Cardiac fibroblast (primary cell): ENCODE measurements at regions not wholly inside any gene's neighbourhood (a gene's known extent, or its start where the extent isn't known, plus 50 kb on each side); places are given as distances from the start of the nearest gene placed in this dataset.
A peak's percentile ranks its signal among the peaks of the same experiment; 100 is the strongest.

ENCODE experiments used
- DNase-seq, 2 donors: peaks; one replicate each; pipeline versions ENCODE4 v3.0.0 to v3.0.0-alpha.2; 2010; ENCODE audit warnings: low read depth in 2 of 2
- H3K4me3 ChIP-seq, 2 donors: replicated peaks in 1 of 2; 1 replicate in 1 of 2; 2 replicates in 1 of 2; pipeline ENCODE4 v1.5.1; 2011; ENCODE audit warnings: low read depth in 2 of 2, low read length in 2 of 2, mild to moderate bottlenecking in 2 of 2, moderate library complexity in 1 of 2
- TF ChIP-seq, protein P1 (sequence below): IDR thresholded peaks from one replicate; pipeline ENCODE4 v1.5.1; 2011; ENCODE audit warnings: low read depth, mild to moderate bottlenecking, low read length, inconsistent platforms

DNA sequence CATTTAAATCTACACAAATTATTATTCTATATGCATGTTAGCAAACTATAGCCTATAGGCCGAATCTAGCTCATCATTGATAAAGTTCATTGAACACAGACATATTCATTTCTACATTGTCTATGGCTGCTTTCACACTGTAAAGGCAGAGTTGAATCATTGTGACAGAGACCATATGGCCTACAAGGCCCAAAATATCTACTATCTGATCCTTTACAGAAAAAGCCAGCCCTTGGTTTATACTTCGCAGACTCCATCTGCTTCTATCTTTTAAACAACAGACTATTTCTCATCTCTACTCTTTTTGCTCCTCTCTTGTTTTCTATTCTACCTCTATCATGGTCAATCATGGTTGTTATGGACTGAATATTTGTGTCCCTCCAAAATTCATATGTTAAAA, 190.7 kb downstream of the EXOC5 start:
- TF ChIP-seq, protein P1, sequence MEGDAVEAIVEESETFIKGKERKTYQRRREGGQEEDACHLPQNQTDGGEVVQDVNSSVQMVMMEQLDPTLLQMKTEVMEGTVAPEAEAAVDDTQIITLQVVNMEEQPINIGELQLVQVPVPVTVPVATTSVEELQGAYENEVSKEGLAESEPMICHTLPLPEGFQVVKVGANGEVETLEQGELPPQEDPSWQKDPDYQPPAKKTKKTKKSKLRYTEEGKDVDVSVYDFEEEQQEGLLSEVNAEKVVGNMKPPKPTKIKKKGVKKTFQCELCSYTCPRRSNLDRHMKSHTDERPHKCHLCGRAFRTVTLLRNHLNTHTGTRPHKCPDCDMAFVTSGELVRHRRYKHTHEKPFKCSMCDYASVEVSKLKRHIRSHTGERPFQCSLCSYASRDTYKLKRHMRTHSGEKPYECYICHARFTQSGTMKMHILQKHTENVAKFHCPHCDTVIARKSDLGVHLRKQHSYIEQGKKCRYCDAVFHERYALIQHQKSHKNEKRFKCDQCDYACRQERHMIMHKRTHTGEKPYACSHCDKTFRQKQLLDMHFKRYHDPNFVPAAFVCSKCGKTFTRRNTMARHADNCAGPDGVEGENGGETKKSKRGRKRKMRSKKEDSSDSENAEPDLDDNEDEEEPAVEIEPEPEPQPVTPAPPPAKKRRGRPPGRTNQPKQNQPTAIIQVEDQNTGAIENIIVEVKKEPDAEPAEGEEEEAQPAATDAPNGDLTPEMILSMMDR, result no peak
- no peak overlapping the region for H3K4me3 ChIP-seq
- no peak for DNase-seq

DNA sequence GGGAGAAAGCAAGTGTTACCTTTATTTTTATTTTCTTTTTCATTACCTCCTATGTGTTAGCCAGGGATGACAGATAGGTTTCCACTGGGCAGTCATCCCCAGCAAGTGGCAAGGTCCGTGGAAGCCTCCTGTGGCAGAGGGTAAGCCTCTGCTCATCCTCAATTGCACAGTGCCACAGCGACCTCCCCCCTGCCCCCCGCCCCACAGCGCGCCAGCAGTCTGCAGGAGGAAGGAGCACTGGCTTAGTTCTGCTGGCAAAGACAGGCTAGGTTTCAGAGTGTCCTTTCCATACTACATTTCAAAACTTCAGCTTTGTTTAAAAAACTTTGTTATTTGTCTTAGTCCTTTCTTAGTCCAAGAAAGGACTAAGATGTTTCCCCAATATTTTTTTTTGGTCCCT, 194.7 kb downstream of the EXOC5 start:
- TF ChIP-seq, protein P1, result no peak

DNA sequence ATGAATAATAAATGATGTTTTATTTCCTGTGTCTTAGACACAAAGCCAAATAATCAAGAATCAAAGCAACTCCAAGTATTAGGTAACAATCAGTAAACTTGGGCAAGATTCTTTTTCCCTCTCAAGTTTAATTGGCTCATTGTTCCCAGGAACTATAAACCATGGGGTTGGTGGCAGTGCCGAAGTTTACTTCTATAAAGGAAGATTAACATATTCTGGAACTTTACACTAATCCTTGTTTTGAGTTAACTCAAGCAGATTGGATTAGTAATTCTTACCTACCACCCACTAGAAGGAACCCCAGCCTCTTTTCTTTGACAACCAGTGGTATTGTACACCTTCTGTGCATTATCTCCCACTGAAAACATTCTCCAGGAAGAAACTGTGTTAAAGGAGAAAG, 197.1 kb downstream of the EXOC5 start:
- DNase-seq, result no peak
- TF ChIP-seq, protein P1, result no peak
- no peak overlapping the region for H3K4me3 ChIP-seq

More for the DNA sequence above, 194.7 kb downstream of the EXOC5 start:
- H3K4me3 ChIP-seq, result no peak overlapping the region
- no peak for DNase-seq

DNA sequence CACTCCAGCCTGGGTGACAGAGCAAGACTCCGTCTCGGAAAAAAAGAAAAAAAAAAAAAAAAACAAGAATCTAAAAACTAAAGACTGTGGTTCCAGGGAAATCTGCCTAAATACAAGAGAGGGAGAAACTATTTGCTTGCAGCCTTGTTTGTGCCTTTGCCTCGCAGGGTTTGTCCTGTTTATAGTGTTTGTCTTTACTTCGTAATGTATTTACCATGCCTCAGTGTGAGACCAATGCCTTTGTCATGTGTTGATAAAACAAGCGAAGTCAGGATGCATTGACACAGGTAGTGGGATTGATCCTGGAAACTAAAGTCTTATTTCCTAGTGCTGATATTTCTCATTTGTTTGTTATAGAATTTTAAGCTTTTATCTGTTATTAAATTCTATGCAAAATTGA, 199.0 kb downstream of the EXOC5 start:
- DNase-seq, result no peak
- H3K4me3 ChIP-seq, result no peak overlapping the region
- TF ChIP-seq, protein P1, result no peak

DNA sequence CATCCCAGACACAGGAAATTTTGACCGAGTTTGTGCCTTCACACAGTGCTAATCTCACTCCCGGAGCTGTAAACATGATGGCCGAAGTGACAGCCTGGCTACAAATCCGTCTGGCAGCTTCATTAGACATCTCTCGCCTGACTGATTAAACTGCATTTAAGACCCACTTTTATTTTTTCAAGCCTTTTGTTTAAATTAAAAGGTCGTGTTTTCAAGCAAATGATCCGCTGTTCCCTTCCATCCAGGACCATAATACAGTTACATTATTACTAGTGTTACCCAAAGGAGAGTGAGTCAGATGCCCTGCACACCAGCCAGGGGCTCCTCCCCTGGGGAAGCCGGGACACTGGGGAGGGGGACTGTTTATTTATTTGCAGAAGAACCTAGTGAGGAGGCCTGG, 200.2 kb downstream of the EXOC5 start:
- DNase-seq, result no peak
- no peak overlapping the region for H3K4me3 ChIP-seq
- TF ChIP-seq, protein P1, result no peak

DNA sequence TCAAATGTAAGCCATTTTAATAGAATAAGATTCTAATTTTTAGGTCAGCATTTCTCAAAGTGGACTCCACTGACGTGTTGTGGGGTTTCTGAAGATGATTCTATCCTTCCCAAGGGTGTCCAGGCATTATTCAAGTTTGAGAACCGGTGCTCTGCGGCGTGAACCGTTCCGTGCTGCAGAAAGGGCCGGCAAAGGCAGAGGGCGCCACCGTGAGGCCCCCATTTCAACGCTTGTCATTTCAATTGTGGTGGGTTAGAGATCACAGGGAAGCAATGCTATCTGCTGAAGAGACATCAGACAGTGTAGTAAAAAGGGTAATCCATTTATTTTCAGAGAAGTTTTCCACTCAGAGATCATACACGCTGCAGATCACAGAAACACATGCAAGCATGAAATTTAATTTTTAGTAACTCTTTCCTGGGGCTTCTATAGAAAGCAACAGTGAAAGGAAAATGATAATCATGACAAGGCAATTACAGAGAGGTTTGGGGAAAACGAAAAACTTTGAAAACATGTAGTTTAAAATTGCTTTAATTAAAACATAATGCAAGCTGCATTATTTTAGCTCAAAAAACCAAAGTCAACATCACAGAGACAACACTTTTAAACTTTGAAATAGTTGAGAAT, 201.7 kb downstream of the EXOC5 start:
- peak; percentile 25 to 28 for DNase-seq
- no peak overlapping the region for H3K4me3 ChIP-seq
- TF ChIP-seq, protein P1, result peak; percentile 64

DNA sequence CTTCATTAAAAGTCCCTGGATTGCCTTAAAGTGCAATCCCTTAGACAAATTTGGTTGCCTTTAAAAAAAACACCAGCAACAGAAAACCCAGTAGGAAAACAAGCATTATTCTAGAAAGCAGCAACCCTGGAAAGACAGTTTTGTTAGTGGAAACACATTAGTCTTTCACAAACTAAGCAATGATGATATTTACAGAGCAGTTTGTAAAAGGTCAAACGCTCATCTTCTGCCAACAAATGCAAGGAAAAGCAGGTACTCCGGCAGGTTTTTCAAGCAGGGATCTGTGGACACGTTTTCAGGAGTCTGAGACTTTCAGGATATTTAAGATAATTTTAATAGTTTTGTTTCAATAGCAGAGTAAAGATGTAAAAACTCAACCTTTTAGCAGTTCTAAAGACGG, 202.2 kb downstream of the EXOC5 start:
- H3K4me3 ChIP-seq, result no peak overlapping the region
- DNase-seq, result no peak
- TF ChIP-seq, protein P1, result no peak
